ENCODE measurements at regions not wholly inside any gene's neighbourhood (a gene's known extent, or its start where the extent isn't known, plus 50 kb on each side); places are given as distances from the start of the nearest gene placed in this dataset.

DNA sequence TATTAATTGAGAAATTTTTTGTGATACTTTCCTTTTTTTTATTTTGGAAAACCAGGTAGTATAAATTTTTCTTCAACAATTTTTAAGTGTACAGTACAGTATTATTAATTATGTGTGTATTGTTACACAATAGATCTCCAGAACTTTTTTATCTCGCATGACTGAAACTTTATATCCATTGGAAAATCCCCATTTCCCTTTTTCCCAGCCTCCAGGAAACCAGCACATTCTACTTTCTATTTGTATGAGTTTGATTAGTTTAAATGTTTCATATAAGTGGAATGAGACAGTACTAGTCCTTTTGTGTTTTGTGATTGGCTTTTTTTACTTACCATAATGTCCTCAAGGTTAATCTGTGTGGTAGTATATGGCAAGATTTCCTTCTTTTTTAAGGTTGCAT lies 399.5 kb upstream of the ARGLU1 start:
- TF ChIP-seq, protein P1, sequence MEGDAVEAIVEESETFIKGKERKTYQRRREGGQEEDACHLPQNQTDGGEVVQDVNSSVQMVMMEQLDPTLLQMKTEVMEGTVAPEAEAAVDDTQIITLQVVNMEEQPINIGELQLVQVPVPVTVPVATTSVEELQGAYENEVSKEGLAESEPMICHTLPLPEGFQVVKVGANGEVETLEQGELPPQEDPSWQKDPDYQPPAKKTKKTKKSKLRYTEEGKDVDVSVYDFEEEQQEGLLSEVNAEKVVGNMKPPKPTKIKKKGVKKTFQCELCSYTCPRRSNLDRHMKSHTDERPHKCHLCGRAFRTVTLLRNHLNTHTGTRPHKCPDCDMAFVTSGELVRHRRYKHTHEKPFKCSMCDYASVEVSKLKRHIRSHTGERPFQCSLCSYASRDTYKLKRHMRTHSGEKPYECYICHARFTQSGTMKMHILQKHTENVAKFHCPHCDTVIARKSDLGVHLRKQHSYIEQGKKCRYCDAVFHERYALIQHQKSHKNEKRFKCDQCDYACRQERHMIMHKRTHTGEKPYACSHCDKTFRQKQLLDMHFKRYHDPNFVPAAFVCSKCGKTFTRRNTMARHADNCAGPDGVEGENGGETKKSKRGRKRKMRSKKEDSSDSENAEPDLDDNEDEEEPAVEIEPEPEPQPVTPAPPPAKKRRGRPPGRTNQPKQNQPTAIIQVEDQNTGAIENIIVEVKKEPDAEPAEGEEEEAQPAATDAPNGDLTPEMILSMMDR (IDR thresholded peaks at IDR 0.05) = no peak
- TF ChIP-seq POLR2A (IDR thresholded peaks at IDR 0.05) = no peak
